GM11168 (cell line): ENCODE measurements at regions not wholly inside any gene's neighbourhood (a gene's known extent, or its start where the extent isn't known, plus 50 kb on each side); places are given as distances from the start of the nearest gene placed in this dataset.

ENCODE experiments used
- in situ Hi-C: fragments of 300-500 bp; cut with MboI; formaldehyde crosslinking; loops from one replicate; pipeline ENCODE4 v1.12.0; 2022; ENCODE audit warnings: low sequenced_read_pairs; ENCODE audit not compliant: unreplicated experiment

GRCh38 chr18:1875219-1875618 lies 696.1 kb downstream of the METTL4 start:
- in situ Hi-C loops = no loop called here

- in situ Hi-C loops = no loop called here
These were observed 686.7 kb downstream of the METTL4 start for GRCh38 chr18:1884623-1885022.

GRCh38 chr18:1891641-1892040 lies 679.7 kb downstream of the METTL4 start:
- in situ Hi-C loops = no loop called here

GRCh38 chr18:1892191-1892590 lies 679.1 kb downstream of the METTL4 start:
- in situ Hi-C loops = no loop called here

GRCh38 chr18:1895456-1896185 lies 675.7 kb downstream of the METTL4 start:
- in situ Hi-C loops = no loop called here

- in situ Hi-C loops = no loop called here
These were observed 664.9 kb downstream of the METTL4 start for GRCh38 chr18:1906421-1906820.

GRCh38 chr18:1907470-1908206 lies 663.7 kb downstream of the METTL4 start:
- in situ Hi-C loops = no loop called here

- in situ Hi-C loops = no loop called here
These were observed 656.8 kb downstream of the METTL4 start for GRCh38 chr18:1914489-1914888.

GRCh38 chr18:1916869-1917523 lies 654.3 kb downstream of the METTL4 start:
- in situ Hi-C loops = no loop called here

GRCh38 chr18:1917569-1917968 lies 653.7 kb downstream of the METTL4 start:
- in situ Hi-C loops = no loop called here

GRCh38 chr18:1922066-1922465 lies 649.2 kb downstream of the METTL4 start:
- in situ Hi-C loops = no loop called here

- in situ Hi-C loops = no loop called here
These were observed 642.6 kb downstream of the METTL4 start for GRCh38 chr18:1928711-1929110.

GRCh38 chr18:1929720-1930119 lies 641.6 kb downstream of the METTL4 start:
- in situ Hi-C loops = no loop called here

- in situ Hi-C loops = no loop called here
These were observed 640.7 kb downstream of the METTL4 start for GRCh38 chr18:1930291-1931270.

- in situ Hi-C loops = no loop called here
These were observed 618.8 kb downstream of the METTL4 start for GRCh38 chr18:1952486-1952885.

GRCh38 chr18:1954583-1955312 lies 616.6 kb downstream of the METTL4 start:
- in situ Hi-C loops = no loop called here

GRCh38 chr18:1958798-1959197 lies 612.5 kb downstream of the METTL4 start:
- in situ Hi-C loops = no loop called here

GRCh38 chr18:1965016-1965415 lies 606.3 kb downstream of the METTL4 start:
- in situ Hi-C loops = no loop called here

- in situ Hi-C loops = no loop called here
These were observed 605.8 kb downstream of the METTL4 start for GRCh38 chr18:1965541-1965940.
